ENCODE measurements at regions not wholly inside any gene's neighbourhood (a gene's known extent, or its start where the extent isn't known, plus 50 kb on each side); places are given as distances from the start of the nearest gene placed in this dataset.

DNA sequence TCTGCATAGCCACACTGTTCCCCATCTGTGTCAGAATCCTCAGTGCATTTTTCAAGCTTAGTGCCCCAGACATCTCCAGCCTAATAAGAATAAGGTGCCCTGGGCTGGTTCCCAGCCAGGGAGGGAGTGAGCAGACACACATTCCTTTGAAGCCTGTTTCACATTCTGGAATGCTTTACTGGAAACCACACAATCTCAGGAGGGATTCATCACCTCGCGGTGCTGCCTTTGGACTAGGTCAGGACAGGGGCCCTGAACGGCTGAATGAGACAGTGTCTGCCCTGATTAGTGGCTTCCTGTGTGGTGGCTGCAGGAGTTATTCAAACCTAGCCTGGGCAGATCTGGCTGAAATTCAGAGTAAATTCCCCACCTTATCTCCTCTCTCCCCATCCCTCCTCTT, 108.0 kb upstream of the LDAH start:
- DNase-seq (no peak), ATAC-seq (ENCODE audit: insufficient read depth, low FRiP score) (peak; percentile 11)
- TF ChIP-seq, protein P1, sequence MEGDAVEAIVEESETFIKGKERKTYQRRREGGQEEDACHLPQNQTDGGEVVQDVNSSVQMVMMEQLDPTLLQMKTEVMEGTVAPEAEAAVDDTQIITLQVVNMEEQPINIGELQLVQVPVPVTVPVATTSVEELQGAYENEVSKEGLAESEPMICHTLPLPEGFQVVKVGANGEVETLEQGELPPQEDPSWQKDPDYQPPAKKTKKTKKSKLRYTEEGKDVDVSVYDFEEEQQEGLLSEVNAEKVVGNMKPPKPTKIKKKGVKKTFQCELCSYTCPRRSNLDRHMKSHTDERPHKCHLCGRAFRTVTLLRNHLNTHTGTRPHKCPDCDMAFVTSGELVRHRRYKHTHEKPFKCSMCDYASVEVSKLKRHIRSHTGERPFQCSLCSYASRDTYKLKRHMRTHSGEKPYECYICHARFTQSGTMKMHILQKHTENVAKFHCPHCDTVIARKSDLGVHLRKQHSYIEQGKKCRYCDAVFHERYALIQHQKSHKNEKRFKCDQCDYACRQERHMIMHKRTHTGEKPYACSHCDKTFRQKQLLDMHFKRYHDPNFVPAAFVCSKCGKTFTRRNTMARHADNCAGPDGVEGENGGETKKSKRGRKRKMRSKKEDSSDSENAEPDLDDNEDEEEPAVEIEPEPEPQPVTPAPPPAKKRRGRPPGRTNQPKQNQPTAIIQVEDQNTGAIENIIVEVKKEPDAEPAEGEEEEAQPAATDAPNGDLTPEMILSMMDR (IDR thresholded peaks at IDR 0.05; ENCODE audit: control extremely low read depth, extremely low read depth), result no peak
- Histone ChIP-seq H3K4me3 (no peak overlapping the region), H3K9me3 (ENCODE audit: control insufficient read depth in 4 of 4, insufficient read depth in 3 of 4, low read length in 3 of 4) (peaks cover 0 to 10% (median 0%) of the 10 kb centered on the region in 4 donors), H3K36me3 (ENCODE audit: control insufficient read depth in 4 of 4, insufficient read depth in 4 of 4, low read length in 4 of 4) (no peaks in the 10 kb centered on the region), H3K4me1 (ENCODE audit: control insufficient read depth in 5 of 5, insufficient read depth in 5 of 5, low read length in 5 of 5) (peaks cover 0 to 1% (median 0%) of the 10 kb centered on the region in 5 donors), H3K27ac (ENCODE audit: low read depth in 1 of 2, low read length in 1 of 2) (no peak overlapping the region), H3K9ac (ENCODE audit: insufficient read depth in 1 of 2, low read length in 2 of 2) (no peak overlapping the region), H3K27me3 (ENCODE audit: control insufficient read depth in 3 of 3, insufficient read depth in 3 of 3, low read length in 2 of 3) (peaks cover 0 to 6% (median 2%) of the 10 kb centered on the region in 3 donors)
- WGBS, 2 donors, result 38 to 58% methylated on average over 3 of the region's 3 CpGs

DNA sequence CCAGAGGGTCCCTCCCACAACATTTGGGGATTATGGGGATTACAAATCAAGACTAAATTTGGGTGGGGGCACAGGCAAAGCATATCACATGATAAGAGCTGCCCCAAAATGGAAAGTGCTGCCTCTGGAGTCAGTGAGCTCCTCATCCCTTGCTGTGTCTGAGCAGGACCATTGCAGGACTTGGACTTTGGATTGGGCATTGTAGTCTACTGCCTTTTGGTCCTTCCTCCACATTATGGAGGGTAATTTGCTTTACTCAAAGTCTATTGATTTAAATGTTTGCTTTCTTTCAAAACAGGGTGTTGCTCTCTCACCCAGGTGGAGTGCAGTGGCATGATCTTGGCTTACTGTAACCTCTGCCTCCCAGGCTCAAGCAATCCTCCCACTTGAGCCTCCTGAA, 106.8 kb upstream of the LDAH start:
- Histone ChIP-seq H3K27me3 (ENCODE audit: control insufficient read depth in 3 of 3, insufficient read depth in 3 of 3, low read length in 2 of 3) (peaks cover 0 to 6% (median 2%) of the 10 kb centered on the region in 3 donors), H3K9ac (ENCODE audit: insufficient read depth in 1 of 2, low read length in 2 of 2) (no peak overlapping the region), H3K27ac (ENCODE audit: low read depth in 1 of 2, low read length in 1 of 2) (no peak overlapping the region), H3K9me3 (ENCODE audit: control insufficient read depth in 4 of 4, insufficient read depth in 3 of 4, low read length in 3 of 4) (peaks cover 0 to 18% (median 0%) of the 10 kb centered on the region in 4 donors), H3K4me3 (no peak overlapping the region), H3K4me1 (ENCODE audit: control insufficient read depth in 5 of 5, insufficient read depth in 5 of 5, low read length in 5 of 5) (peaks cover 0 to 1% (median 0%) of the 10 kb centered on the region in 5 donors), H3K36me3 (ENCODE audit: control insufficient read depth in 4 of 4, insufficient read depth in 4 of 4, low read length in 4 of 4) (no peaks in the 10 kb centered on the region)
- TF ChIP-seq, protein P1 (IDR thresholded peaks at IDR 0.05; ENCODE audit: control extremely low read depth, extremely low read depth), result no peak
- ATAC-seq (ENCODE audit: insufficient read depth, low FRiP score) (no peak), DNase-seq (no peak)

DNA sequence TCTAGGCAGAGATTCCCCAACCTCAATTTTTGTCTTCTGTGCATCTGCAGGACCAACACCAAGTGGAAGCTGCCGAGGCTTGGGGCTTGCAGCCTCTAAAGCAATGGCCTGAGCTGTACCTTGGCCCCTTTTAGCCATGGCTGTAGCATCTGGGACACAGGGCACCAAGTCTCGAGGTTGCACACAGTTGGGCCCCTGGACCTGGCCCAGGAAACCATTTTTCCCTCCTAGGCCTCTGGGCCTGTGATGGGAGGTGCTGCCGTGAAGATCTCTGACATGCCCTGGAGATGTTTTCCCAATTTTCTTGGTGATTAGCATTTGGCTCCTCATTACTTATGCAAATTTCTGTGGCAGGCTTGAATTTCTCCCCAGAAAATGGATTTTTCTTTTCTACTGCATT, 105.7 kb upstream of the LDAH start:
- H3K4me3 ChIP-seq, result no peak overlapping the region
- TF ChIP-seq, protein P1 (IDR thresholded peaks at IDR 0.05; ENCODE audit: control extremely low read depth, extremely low read depth), result no peak
- no peak for DNase-seq
- no peak overlapping the region for H3K27ac ChIP-seq (ENCODE audit: low read depth in 1 of 2, low read length in 1 of 2)
- H3K27me3 ChIP-seq (ENCODE audit: control insufficient read depth in 3 of 3, insufficient read depth in 3 of 3, low read length in 2 of 3), result peaks cover 0 to 3% (median 0%) of the 10 kb centered on the region in 3 donors
- H3K4me1 ChIP-seq (ENCODE audit: control insufficient read depth in 5 of 5, insufficient read depth in 5 of 5, low read length in 5 of 5), result no peaks in the 10 kb centered on the region
- ATAC-seq (ENCODE audit: insufficient read depth, low FRiP score), result no peak
- WGBS, 2 donors, result 66 to 71% methylated on average over 3 of the region's 3 CpGs
- peaks cover 0 to 19% (median 0%) of the 10 kb centered on the region in 4 donors for H3K9me3 ChIP-seq (ENCODE audit: control insufficient read depth in 4 of 4, insufficient read depth in 3 of 4, low read length in 3 of 4)
- no peak overlapping the region for H3K9ac ChIP-seq (ENCODE audit: insufficient read depth in 1 of 2, low read length in 2 of 2)
- H3K36me3 ChIP-seq (ENCODE audit: control insufficient read depth in 4 of 4, insufficient read depth in 4 of 4, low read length in 4 of 4), result no peaks in the 10 kb centered on the region

DNA sequence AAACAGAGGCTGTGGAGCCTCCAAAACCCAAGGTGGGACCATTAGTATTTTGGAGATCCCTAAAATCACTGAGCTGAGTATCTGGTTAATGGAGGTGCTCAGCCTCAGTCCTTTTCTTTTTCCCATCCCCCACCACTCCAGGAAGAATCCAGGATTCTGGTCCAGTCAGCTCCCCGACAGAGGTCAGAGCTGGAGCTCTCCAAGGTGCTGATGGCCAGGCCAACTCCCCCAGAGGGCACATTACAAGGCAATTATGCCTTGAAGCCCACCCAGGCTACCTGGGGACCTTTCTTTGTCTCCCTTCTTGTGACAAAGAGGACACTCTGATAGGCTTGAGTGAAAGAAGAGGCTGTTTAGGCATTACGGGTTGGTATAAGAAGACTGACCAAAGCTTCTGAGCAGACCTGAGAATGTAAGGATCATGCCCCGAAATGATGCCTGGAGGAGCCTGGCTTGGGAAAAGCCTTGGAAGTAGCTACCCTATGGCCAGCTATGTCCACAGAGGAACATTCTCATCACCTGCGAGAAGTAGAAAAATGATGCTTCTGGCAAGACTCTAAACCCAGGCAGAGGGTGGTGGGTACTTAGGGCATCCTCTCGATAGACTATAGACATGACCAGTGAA, 102.5 kb upstream of the LDAH start:
- H3K27ac ChIP-seq (ENCODE audit: low read depth in 1 of 2, low read length in 1 of 2), result no peak overlapping the region
- no peaks in the 10 kb centered on the region for H3K36me3 ChIP-seq (ENCODE audit: control insufficient read depth in 4 of 4, insufficient read depth in 4 of 4, low read length in 4 of 4)
- peaks cover 0 to 21% (median 0%) of the 10 kb centered on the region in 4 donors for H3K9me3 ChIP-seq (ENCODE audit: control insufficient read depth in 4 of 4, insufficient read depth in 3 of 4, low read length in 3 of 4)
- H3K9ac ChIP-seq (ENCODE audit: insufficient read depth in 1 of 2, low read length in 2 of 2), result no peak overlapping the region
- no peak overlapping the region for H3K4me3 ChIP-seq
- 75 to 77% methylated on average over 5 of the region's 5 CpGs for WGBS, 2 donors
- no peaks in the 10 kb centered on the region for H3K4me1 ChIP-seq (ENCODE audit: control insufficient read depth in 5 of 5, insufficient read depth in 5 of 5, low read length in 5 of 5)
- no peak for ATAC-seq (ENCODE audit: insufficient read depth, low FRiP score)
- peak in 2 of 3 donors; percentile 17 to 45 for DNase-seq
- TF ChIP-seq, protein P1 (IDR thresholded peaks at IDR 0.05; ENCODE audit: control extremely low read depth, extremely low read depth), result no peak
- no peaks in the 10 kb centered on the region for H3K27me3 ChIP-seq (ENCODE audit: control insufficient read depth in 3 of 3, insufficient read depth in 3 of 3, low read length in 2 of 3)
